DND-41 (cell line): ENCODE measurements at regions not wholly inside any gene's neighbourhood (a gene's known extent, or its start where the extent isn't known, plus 50 kb on each side); places are given as distances from the start of the nearest gene placed in this dataset.

Experiments used
- ATAC-seq: fragments of 200-7000 bp; cut with Tn5 transposase; 3 replicates; pipeline ENCODE4 v1.9.1; 2021; ENCODE audit warnings: low read depth; ENCODE audit not compliant: insufficient read depth
- DNase-seq: peaks from one replicate; pipeline ENCODE4 v3.0.0-alpha.2; 2020
- H2AFZ ChIP-seq: 2 replicates; pipeline ENCODE4 v1.6.0; 2012; ENCODE audit warnings: low read depth, low read length
- H3K27ac ChIP-seq: 2 replicates; pipeline ENCODE4 v1.5.1; 2012; ENCODE audit warnings: low read length, inconsistent platforms
- H3K27me3 ChIP-seq: fragments of 200-600 bp; sonication (generic); 2 replicates; pipeline ENCODE4 v1.6.0; 2012; ENCODE audit warnings: low read length, mild to moderate bottlenecking, inconsistent platforms; ENCODE audit not compliant: insufficient read depth, poor library complexity
- H3K36me3 ChIP-seq: 2 replicates; pipeline ENCODE4 v1.5.1; 2012; ENCODE audit warnings: low read length, inconsistent platforms; ENCODE audit not compliant: insufficient read depth
- H3K4me1 ChIP-seq: 2 replicates; pipeline ENCODE4 v1.5.1; 2012; ENCODE audit warnings: mild to moderate bottlenecking, low read length; ENCODE audit not compliant: insufficient read depth
- H3K4me2 ChIP-seq: 2 replicates; pipeline ENCODE4 v1.6.0; 2012; ENCODE audit warnings: mild to moderate bottlenecking, moderate library complexity, low read length, inconsistent platforms; ENCODE audit not compliant: insufficient read depth
- H3K4me3 ChIP-seq, 2 experiments: fragments of 200-600 bp in 1 of 2; shearing (Covaris generic) in 1 of 2; 2 replicates each; pipeline ENCODE4 v1.5.1; 2012 to 2016; ENCODE audit warnings: inconsistent platforms in 2 of 2, low read length in 2 of 2, mild to moderate bottlenecking in 2 of 2, low read depth in 1 of 2, moderate library complexity in 1 of 2
- H3K79me2 ChIP-seq: 2 replicates; pipeline ENCODE4 v1.6.0; 2012; ENCODE audit warnings: low read length, inconsistent platforms; ENCODE audit not compliant: insufficient read depth
- H3K9ac ChIP-seq: 2 replicates; pipeline ENCODE4 v1.6.0; 2012; ENCODE audit warnings: low read depth, mild to moderate bottlenecking, inconsistent platforms, low read length, moderate library complexity
- H3K9me3 ChIP-seq: 2 replicates; pipeline ENCODE4 v1.5.1; 2012; ENCODE audit warnings: low read length, moderate library complexity, mild to moderate bottlenecking, inconsistent platforms; ENCODE audit not compliant: insufficient read depth, severe bottlenecking
- H4K20me1 ChIP-seq: 2 replicates; pipeline ENCODE4 v1.6.0; 2012; ENCODE audit warnings: low read length; ENCODE audit not compliant: insufficient read depth
- EZH2 ChIP-seq: IDR thresholded peaks from 3 replicates; pipeline ENCODE4 v1.6.1; 2012; ENCODE audit warnings: borderline replicate concordance, low read depth, mild to moderate bottlenecking, moderate library complexity, low read length, inconsistent platforms; ENCODE audit not compliant: severe bottlenecking
- TF ChIP-seq, protein P1 (sequence below): IDR thresholded peaks from 2 replicates; pipeline ENCODE4 v1.5.1; 2012; ENCODE audit warnings: borderline replicate concordance, low read length, moderate library complexity, mild to moderate bottlenecking; ENCODE audit not compliant: poor library complexity, severe bottlenecking; ENCODE audit errors: extremely low read depth

DNA sequence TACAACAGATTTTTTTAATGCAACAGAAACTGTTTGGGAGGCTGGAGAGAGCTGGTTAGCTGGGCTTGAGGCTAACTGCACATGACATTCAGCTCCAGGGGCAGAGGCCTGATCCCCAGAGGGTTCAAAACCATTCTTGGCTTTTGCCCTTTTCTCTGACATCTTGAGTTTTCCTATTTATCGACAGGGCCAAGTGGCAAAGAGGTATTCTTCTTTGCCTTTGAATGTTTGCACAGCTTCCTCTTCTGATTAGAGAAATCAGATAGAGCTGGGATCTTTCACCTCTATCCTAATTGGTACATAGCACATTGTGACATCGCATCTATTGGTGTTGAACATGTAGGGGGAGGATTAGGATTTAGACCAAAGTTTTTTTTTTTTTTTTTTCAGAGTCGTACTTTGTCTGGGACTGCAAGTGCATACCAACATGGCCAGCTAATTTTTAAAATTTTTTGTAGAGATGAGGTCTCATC lies 143.7 kb downstream of the ACTBL2 start:
- Histone ChIP-seq H2AFZ (peak overlapping the region; percentile 29; the same call in 1 of the 2 replicates), H4K20me1 (no peaks in the 10 kb centered on the region), H3K4me1 (no peaks in the 10 kb centered on the region), H3K27me3 (no peaks in the 10 kb centered on the region), H3K4me2 (no peak overlapping the region), H3K4me3 (no peak overlapping the region), H3K9me3 (no peaks in the 10 kb centered on the region), H3K27ac (no peak overlapping the region), H3K36me3 (no peaks in the 10 kb centered on the region), H3K79me2 (no peaks in the 10 kb centered on the region), H3K9ac (no peak overlapping the region)
- TF ChIP-seq, protein P1, sequence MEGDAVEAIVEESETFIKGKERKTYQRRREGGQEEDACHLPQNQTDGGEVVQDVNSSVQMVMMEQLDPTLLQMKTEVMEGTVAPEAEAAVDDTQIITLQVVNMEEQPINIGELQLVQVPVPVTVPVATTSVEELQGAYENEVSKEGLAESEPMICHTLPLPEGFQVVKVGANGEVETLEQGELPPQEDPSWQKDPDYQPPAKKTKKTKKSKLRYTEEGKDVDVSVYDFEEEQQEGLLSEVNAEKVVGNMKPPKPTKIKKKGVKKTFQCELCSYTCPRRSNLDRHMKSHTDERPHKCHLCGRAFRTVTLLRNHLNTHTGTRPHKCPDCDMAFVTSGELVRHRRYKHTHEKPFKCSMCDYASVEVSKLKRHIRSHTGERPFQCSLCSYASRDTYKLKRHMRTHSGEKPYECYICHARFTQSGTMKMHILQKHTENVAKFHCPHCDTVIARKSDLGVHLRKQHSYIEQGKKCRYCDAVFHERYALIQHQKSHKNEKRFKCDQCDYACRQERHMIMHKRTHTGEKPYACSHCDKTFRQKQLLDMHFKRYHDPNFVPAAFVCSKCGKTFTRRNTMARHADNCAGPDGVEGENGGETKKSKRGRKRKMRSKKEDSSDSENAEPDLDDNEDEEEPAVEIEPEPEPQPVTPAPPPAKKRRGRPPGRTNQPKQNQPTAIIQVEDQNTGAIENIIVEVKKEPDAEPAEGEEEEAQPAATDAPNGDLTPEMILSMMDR: no peak
- no peak for TF ChIP-seq EZH2
- ATAC-seq (no peak), DNase-seq (no peak)

DNA sequence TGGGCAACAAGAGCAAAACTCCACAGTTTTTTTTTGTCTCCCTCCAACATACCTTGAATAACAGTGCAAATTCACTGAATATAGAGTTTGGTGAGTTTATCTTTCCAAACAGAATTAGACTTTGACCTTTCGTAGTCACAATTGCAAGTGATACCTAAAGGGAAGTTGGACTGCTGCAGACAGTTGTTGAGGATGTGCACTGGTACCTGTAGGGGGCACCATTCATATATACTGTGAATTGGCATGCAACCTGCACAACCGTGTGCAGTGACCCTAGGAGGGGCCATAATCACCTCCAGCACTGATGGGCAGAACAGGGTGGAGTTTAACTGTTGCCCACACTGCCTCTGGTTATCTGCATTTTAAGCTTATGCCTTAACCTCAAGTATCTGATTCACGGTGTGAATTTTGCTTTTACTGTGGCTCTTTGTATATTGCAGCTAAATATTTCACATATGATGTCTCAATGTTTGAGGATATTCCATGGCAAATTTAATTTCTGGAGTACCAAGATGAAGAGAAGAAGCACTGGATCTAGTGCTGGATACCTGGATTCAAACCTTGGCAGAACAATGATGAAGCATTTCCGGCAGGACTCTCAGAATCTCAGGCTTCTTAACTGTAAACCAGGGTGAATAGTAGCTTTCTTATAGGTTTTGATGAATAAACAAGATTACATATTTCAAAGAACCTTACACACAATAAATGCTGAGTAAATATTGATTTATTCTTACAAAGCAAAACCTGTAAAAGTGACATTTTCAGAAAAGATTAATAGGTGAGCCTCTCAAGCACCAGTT lies 144.3 kb downstream of the ACTBL2 start:
- Histone ChIP-seq H3K4me2 (no peak overlapping the region), H3K79me2 (no peaks in the 10 kb centered on the region), H3K36me3 (no peaks in the 10 kb centered on the region), H3K27ac (no peak overlapping the region), H3K9me3 (no peaks in the 10 kb centered on the region), H4K20me1 (no peaks in the 10 kb centered on the region), H3K4me1 (no peaks in the 10 kb centered on the region), H3K27me3 (no peaks in the 10 kb centered on the region), H3K9ac (no peak overlapping the region), H2AFZ (0 out of 2 replicates have a peak overlapping the region, but pooled peaks have one; percentile 29), H3K4me3 (no peak overlapping the region)
- peak; percentile 70 for ATAC-seq
- peak; percentile 18 for DNase-seq
- TF ChIP-seq, protein P1: peak; percentile 75
- no peak for TF ChIP-seq EZH2

DNA sequence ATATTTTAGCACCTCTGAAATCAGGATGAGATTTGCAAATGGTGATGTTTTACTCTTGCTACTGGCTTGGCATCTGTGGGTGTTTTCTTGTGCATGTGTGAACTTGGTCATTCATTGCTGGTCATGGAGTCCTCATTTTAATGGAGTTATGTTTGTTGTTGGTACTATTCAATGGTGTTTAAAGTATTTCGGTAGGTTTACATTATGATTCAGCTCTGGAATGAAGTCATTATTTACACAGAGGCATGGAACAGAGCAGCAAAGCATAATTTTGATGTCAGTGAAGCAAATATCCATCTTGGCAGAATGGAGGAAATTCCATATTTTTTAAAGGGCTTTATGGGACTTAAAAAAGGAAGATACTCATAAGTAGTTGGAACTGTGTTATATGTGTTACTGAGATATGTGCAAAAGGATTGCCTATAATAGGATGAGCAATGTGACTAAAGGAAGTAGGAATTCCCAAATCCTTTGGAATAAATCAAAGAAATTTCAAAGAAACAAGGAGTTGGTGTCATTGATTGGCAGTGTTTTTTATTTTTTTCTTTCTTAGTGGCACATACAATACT lies 147.4 kb downstream of the ACTBL2 start:
- H3K9me3 ChIP-seq: no peaks in the 10 kb centered on the region
- no peaks in the 10 kb centered on the region for H3K27me3 ChIP-seq
- no peak overlapping the region for H3K27ac ChIP-seq
- H4K20me1 ChIP-seq: no peaks in the 10 kb centered on the region
- no peak overlapping the region for H2AFZ ChIP-seq
- H3K4me1 ChIP-seq: no peaks in the 10 kb centered on the region
- no peak overlapping the region for H3K9ac ChIP-seq
- TF ChIP-seq, protein P1: no peak
- TF ChIP-seq EZH2: no peak
- no peaks in the 10 kb centered on the region for H3K79me2 ChIP-seq
- H3K4me2 ChIP-seq: no peak overlapping the region
- no peak for ATAC-seq
- H3K36me3 ChIP-seq: no peaks in the 10 kb centered on the region
- no peak overlapping the region for H3K4me3 ChIP-seq
- DNase-seq: no peak
